ENCODE measurements at regions not wholly inside any gene's neighbourhood (a gene's known extent, or its start where the extent isn't known, plus 50 kb on each side); places are given as distances from the start of the nearest gene placed in this dataset.

- ChIA-PET POLR2A (ENCODE audit: partially characterized antibody) (no interaction called here), CTCF (ENCODE audit: partially characterized antibody) (interaction anchor here (1.0 kb wide), 1 partner anchor 74 kb away, joined by 3 read pairs; no protein-coding TSS in a partner anchor)
- no peak overlapping the region for H2BK12ac ChIP-seq (ENCODE audit: low read depth, low read length)
- H3K18ac ChIP-seq (ENCODE audit: extremely low read depth, low read length), result no peak overlapping the region
- no peaks in the 10 kb centered on the region for H3K27me3 ChIP-seq (replicated peaks in 1 of 4; ENCODE audit: control insufficient read depth in 3 of 4, extremely low read depth in 1 of 4, insufficient read depth in 3 of 4, low read length in 3 of 4)
- no peak overlapping the region for H4K5ac ChIP-seq (ENCODE audit: insufficient read length, low read depth, low read length)
- no peak overlapping the region for H3K4me3 ChIP-seq (ENCODE audit: extremely low read depth in 1 of 4, insufficient read depth in 2 of 4, low read depth in 3 of 4, low read length in 4 of 4)
- H2BK15ac ChIP-seq (ENCODE audit: low read length), result no peak overlapping the region
- H3K9me3 ChIP-seq (ENCODE audit: insufficient read depth in 2 of 2, low read depth in 1 of 2, low read length in 1 of 2), result peaks cover 0 to 7% of the 10 kb centered on the region in 2 experiments; a peak in 2 of 4 replicates
- H3K14ac ChIP-seq (ENCODE audit: insufficient read length), result no peak overlapping the region
- H3K56ac ChIP-seq (replicated peaks; ENCODE audit: insufficient read length, low read depth, low read length), result no peak overlapping the region
- H2BK5ac ChIP-seq (ENCODE audit: low read depth, low read length), result no peak overlapping the region
- no peaks in the 10 kb centered on the region for H3K23me2 ChIP-seq (ENCODE audit: low read depth, low read length)
- H4K8ac ChIP-seq (ENCODE audit: extremely low read depth, insufficient read depth, low read length), result no peak overlapping the region
- no peak overlapping the region for H3K4ac ChIP-seq (replicated peaks; ENCODE audit: insufficient read length, low read depth, low read length)
- H3K4me2 ChIP-seq (ENCODE audit: insufficient read depth in 1 of 2, low read depth in 2 of 2, low read length in 2 of 2), result no peak overlapping the region
- no peaks in the 10 kb centered on the region for H3K79me1 ChIP-seq (ENCODE audit: low read depth, low read length)
- no peak overlapping the region for H4K91ac ChIP-seq (replicated peaks; ENCODE audit: insufficient read length, low read length)
- H3K79me2 ChIP-seq (ENCODE audit: control insufficient read depth in 1 of 2, insufficient read depth in 2 of 2, low read length in 2 of 2), result no peaks in the 10 kb centered on the region
- WGBS, 2 experiments (ENCODE audit: extremely low coverage in 1 of 2, insufficient coverage in 1 of 2, insufficient read length in 1 of 2, insufficient replicate concordance in 2 of 2, low coverage in 1 of 2, low lambda C conversion rate in 2 of 2, missing lambda C conversion rate in 1 of 2), result 88% methylated on average over 1 of the region's 1 CpG; no CpG with 5 or more reads in 1 of the 2 experiments
- H3K23ac ChIP-seq (ENCODE audit: insufficient read length), result no peak overlapping the region
- H4K20me1 ChIP-seq (replicated peaks in 1 of 2; ENCODE audit: control insufficient read depth in 1 of 2, insufficient read depth in 2 of 2, low read length in 2 of 2), result no peaks in the 10 kb centered on the region
- peaks cover 0 to 7% (median 2%) of the 10 kb centered on the region in 4 experiments; a peak in 3 of 7 replicates for H3K4me1 ChIP-seq (replicated peaks in 1 of 4; ENCODE audit: control insufficient read depth in 3 of 4, insufficient read depth in 4 of 4, low read length in 3 of 4)
- no peak for TF ChIP-seq EZH2 (IDR thresholded peaks at IDR 0.05; ENCODE audit: low read depth, low read length, severe bottlenecking)
- no peak overlapping the region for H3K9ac ChIP-seq (replicated peaks in 1 of 4; ENCODE audit: extremely low read depth in 1 of 4, low read depth in 3 of 4, low read length in 3 of 4)
- no peak overlapping the region for H2AFZ ChIP-seq (ENCODE audit: low read length)
- H3K27ac ChIP-seq (ENCODE audit: low read depth, low read length), result no peak overlapping the region
- no peak overlapping the region for H2BK20ac ChIP-seq (ENCODE audit: low read length)
- FAIRE-seq (no peak), DNase-seq (ENCODE audit: low read depth in 1 of 2, low spot score in 2 of 2) (no peak)
- H2AK5ac ChIP-seq (ENCODE audit: low read depth, low read length), result no peak overlapping the region
- no peaks in the 10 kb centered on the region for H3K36me3 ChIP-seq (ENCODE audit: control insufficient read depth in 2 of 4, insufficient read depth in 4 of 4, low read length in 3 of 4)
- H2BK120ac ChIP-seq (replicated peaks; ENCODE audit: low read depth, low read length), result no peak overlapping the region
Observed at GRCh38 chr2:65727381-65727780, 295.0 kb upstream of the SPRED2 start.
